NT2/D1 (cell line): ENCODE measurements at regions not wholly inside any gene's neighbourhood (a gene's known extent, or its start where the extent isn't known, plus 50 kb on each side); places are given as distances from the start of the nearest gene placed in this dataset.

Source experiments
- DNase-seq: peaks from one replicate; pipeline ENCODE4 v3.0.0-alpha.2; 2011; ENCODE audit warnings: low read depth, low spot score
- H3K27me3 ChIP-seq: 2 replicates; pipeline ENCODE4 v1.6.0; 2011; ENCODE audit warnings: mild to moderate bottlenecking; ENCODE audit not compliant: insufficient read length, insufficient read depth
- H3K36me3 ChIP-seq: 2 replicates; pipeline ENCODE4 v1.6.1; 2011; ENCODE audit warnings: mild to moderate bottlenecking, low read length, mixed read lengths; ENCODE audit not compliant: insufficient read depth, insufficient read length
- H3K4me1 ChIP-seq: 2 replicates; pipeline ENCODE4 v1.5.1; 2011; ENCODE audit not compliant: insufficient read depth, insufficient read length
- H3K4me3 ChIP-seq: 2 replicates; pipeline ENCODE4 v1.5.1; 2011; ENCODE audit warnings: low read depth; ENCODE audit not compliant: insufficient read length
- H3K9ac ChIP-seq: 2 replicates; pipeline ENCODE4 v1.6.0; 2011; ENCODE audit warnings: low read depth; ENCODE audit not compliant: insufficient read length
- H3K9me3 ChIP-seq: 2 replicates; pipeline ENCODE4 v1.5.1; 2011; ENCODE audit warnings: mild to moderate bottlenecking, low read length; ENCODE audit not compliant: insufficient read depth
- SUZ12 ChIP-seq: IDR thresholded peaks from 2 replicates; pipeline ENCODE4 v1.6.1; 2011; ENCODE audit not compliant: insufficient read length, insufficient read depth; ENCODE audit errors: extremely low read depth
- YY1 ChIP-seq: IDR thresholded peaks from 2 replicates; pipeline ENCODE4 v1.6.1; 2011; ENCODE audit not compliant: insufficient read length, insufficient read depth
- ZNF274 ChIP-seq: IDR thresholded peaks from 2 replicates; pipeline ENCODE4 v1.6.1; 2011; ENCODE audit warnings: mild to moderate bottlenecking, low read depth, low read length

DNA sequence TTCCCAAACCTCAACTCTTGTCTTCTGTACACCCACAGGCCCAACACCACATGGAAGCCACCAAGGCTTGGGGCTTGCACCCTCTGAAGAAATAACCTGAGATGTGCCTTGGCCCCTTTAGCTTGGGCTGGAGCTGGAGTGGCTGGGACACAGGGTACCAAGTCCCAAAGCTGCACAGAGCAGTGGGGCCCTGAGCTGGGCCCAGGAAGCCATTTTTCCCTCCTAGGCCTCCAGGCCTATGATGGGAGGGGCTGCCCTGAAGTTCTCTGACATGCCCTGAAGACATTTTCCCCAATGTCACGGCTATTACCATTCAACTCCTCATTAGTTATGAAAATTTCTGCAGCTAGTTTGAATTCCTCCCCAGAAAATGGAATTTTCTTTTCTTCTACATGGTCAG lies 163.2 kb upstream of the ARID1B start:
- Histone ChIP-seq H3K9me3 (peaks cover 17% of the 10 kb centered on the region), H3K36me3 (no peaks in the 10 kb centered on the region), H3K9ac (no peak overlapping the region), H3K27me3 (no peaks in the 10 kb centered on the region), H3K4me1 (no peaks in the 10 kb centered on the region), H3K4me3 (no peak overlapping the region)
- TF ChIP-seq ZNF274 (no peak), SUZ12 (no peak), YY1 (no peak)
- no peak for DNase-seq

- H3K9me3 ChIP-seq = peaks cover 17% of the 10 kb centered on the region
- no peak for TF ChIP-seq SUZ12
- TF ChIP-seq ZNF274 = no peak
- no peak for TF ChIP-seq YY1
- no peak for DNase-seq
- H3K4me1 ChIP-seq = no peaks in the 10 kb centered on the region
- H3K9ac ChIP-seq = no peak overlapping the region
- no peaks in the 10 kb centered on the region for H3K36me3 ChIP-seq
- no peaks in the 10 kb centered on the region for H3K27me3 ChIP-seq
- H3K4me3 ChIP-seq = no peak overlapping the region
These were observed 164.8 kb upstream of the ARID1B start for GRCh38 chr6:156612361-156612760.

DNA sequence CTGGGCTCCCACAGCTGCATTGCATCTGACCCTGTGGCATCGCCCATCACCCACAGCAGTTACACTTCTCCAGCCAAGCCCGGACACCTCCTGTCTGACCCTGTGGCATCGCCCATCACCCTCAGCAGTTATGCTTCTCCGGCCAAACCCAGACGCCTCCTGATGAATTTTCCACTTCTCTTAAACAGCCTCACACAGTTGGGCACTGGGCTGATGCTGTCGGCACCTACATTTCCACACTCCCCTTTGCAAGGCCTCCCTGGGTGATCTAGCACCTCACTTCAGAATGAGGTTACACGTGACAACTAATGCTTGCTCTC lies 175.2 kb upstream of the ARID1B start:
- Histone ChIP-seq H3K9me3 (peaks cover 14% of the 10 kb centered on the region), H3K9ac (no peak overlapping the region), H3K27me3 (no peaks in the 10 kb centered on the region), H3K36me3 (no peaks in the 10 kb centered on the region), H3K4me1 (peaks cover 3% of the 10 kb centered on the region), H3K4me3 (no peak overlapping the region)
- DNase-seq = no peak
- TF ChIP-seq ZNF274 (no peak), SUZ12 (no peak), YY1 (no peak)

- Histone ChIP-seq H3K4me3 (no peak overlapping the region), H3K4me1 (peaks cover 3% of the 10 kb centered on the region), H3K27me3 (no peaks in the 10 kb centered on the region), H3K9ac (no peak overlapping the region), H3K36me3 (no peaks in the 10 kb centered on the region), H3K9me3 (peaks cover 14% of the 10 kb centered on the region)
- no peak for DNase-seq
- TF ChIP-seq YY1 (no peak), ZNF274 (no peak), SUZ12 (no peak)
These were observed 175.8 kb upstream of the ARID1B start for GRCh38 chr6:156601152-156602065.

- TF ChIP-seq YY1 = no peak
- no peak for TF ChIP-seq SUZ12
- TF ChIP-seq ZNF274 = no peak
- Histone ChIP-seq H3K27me3 (no peaks in the 10 kb centered on the region), H3K9me3 (peaks cover 14% of the 10 kb centered on the region), H3K4me3 (no peak overlapping the region), H3K4me1 (peaks cover 3% of the 10 kb centered on the region), H3K9ac (no peak overlapping the region), H3K36me3 (no peaks in the 10 kb centered on the region)
- DNase-seq = no peak
These were observed 176.5 kb upstream of the ARID1B start for GRCh38 chr6:156600678-156601077.

DNA sequence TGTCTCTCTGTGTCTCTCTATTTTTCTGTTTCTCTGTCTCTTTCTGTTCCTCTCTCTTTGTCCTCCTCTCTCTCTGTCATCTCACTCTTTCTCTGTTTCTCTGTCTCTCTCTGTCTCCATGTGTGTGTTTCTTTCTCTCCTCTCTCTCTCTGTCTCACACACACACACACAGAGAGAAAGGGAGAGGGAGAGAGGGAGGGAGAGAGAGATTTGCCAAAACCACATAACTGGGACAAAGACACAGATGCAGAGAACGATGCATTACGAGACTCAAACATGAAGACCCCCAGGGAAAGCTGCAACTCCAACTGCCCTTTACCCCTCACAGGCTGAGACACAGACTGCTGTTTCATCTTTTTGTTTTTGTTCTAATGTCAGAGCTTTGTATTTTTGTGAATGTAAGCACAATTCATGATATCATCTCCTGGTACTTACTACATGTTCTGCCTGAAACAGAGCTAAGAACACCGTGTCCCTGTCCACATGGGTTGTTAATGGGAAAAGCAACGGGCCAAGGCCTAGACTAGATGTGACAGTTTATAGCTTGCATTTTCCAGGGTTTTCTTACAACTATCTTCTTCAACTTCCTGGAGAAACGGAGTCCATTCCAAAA lies 177.1 kb upstream of the ARID1B start:
- Histone ChIP-seq H3K4me1 (peaks cover 3% of the 10 kb centered on the region), H3K27me3 (no peaks in the 10 kb centered on the region), H3K4me3 (no peak overlapping the region), H3K9ac (no peak overlapping the region), H3K36me3 (no peaks in the 10 kb centered on the region), H3K9me3 (peaks cover 14% of the 10 kb centered on the region)
- TF ChIP-seq ZNF274 (no peak), YY1 (no peak)
- no peak for DNase-seq

- no peak overlapping the region for H3K9ac ChIP-seq
- no peak for DNase-seq
- H3K4me1 ChIP-seq = peaks cover 3% of the 10 kb centered on the region
- no peaks in the 10 kb centered on the region for H3K36me3 ChIP-seq
- H3K9me3 ChIP-seq = peaks cover 7% of the 10 kb centered on the region; the same call in 1 of the 2 replicates
- H3K27me3 ChIP-seq = no peaks in the 10 kb centered on the region
- H3K4me3 ChIP-seq = no peak overlapping the region
- TF ChIP-seq YY1 = no peak
- no peak for TF ChIP-seq ZNF274
- no peak for TF ChIP-seq SUZ12
These were observed 177.8 kb upstream of the ARID1B start for GRCh38 chr6:156599366-156599765.
